ENCODE measurements at regions not wholly inside any gene's neighbourhood (a gene's known extent, or its start where the extent isn't known, plus 50 kb on each side); places are given as distances from the start of the nearest gene placed in this dataset.

GRCh38 chr13:111007209-111007608, 92.3 kb upstream of the ANKRD10 start:
- Histone ChIP-seq H3K27ac (ENCODE audit: low read depth in 1 of 2, low read length in 1 of 2) (peak overlapping the region; percentile 60 to 81), H3K9ac (ENCODE audit: insufficient read depth in 1 of 2, low read length in 2 of 2) (no peak overlapping the region)
- no peak for TF ChIP-seq CTCF (IDR thresholded peaks at IDR 0.05; ENCODE audit: control extremely low read depth, extremely low read depth)

GRCh38 chr13:111006506-111007031, 91.7 kb upstream of the ANKRD10 start:
- Histone ChIP-seq H3K4me1 (ENCODE audit: control insufficient read depth in 5 of 5, insufficient read depth in 5 of 5, low read length in 5 of 5) (peaks cover 0 to 27% (median 12%) of the 10 kb centered on the region in 5 donors), H3K36me3 (ENCODE audit: control insufficient read depth in 4 of 4, insufficient read depth in 4 of 4, low read length in 4 of 4) (no peaks in the 10 kb centered on the region), H3K9ac (ENCODE audit: insufficient read depth in 1 of 2, low read length in 2 of 2) (no peak overlapping the region), H3K9me3 (ENCODE audit: control insufficient read depth in 4 of 4, insufficient read depth in 3 of 4, low read length in 3 of 4) (peaks cover 0 to 2% (median 0%) of the 10 kb centered on the region in 4 donors), H3K27me3 (ENCODE audit: control insufficient read depth in 3 of 3, insufficient read depth in 3 of 3, low read length in 2 of 3) (no peaks in the 10 kb centered on the region), H3K4me3 (no peak overlapping the region), H3K27ac (ENCODE audit: low read depth in 1 of 2, low read length in 1 of 2) (peak overlapping the region; percentile 81 to 83)
- peak; percentile 85 to 95 (median 93) for DNase-seq
- no peak for TF ChIP-seq CTCF (IDR thresholded peaks at IDR 0.05; ENCODE audit: control extremely low read depth, extremely low read depth)
- 33 to 66% methylated on average over 13 of the region's 13 CpGs for WGBS, 2 donors
- peak; percentile 81 for ATAC-seq (ENCODE audit: insufficient read depth, low FRiP score)

More at GRCh38 chr13:111007209-111007608, 92.3 kb upstream of the ANKRD10 start:
- Histone ChIP-seq H3K4me1 (ENCODE audit: control insufficient read depth in 5 of 5, insufficient read depth in 5 of 5, low read length in 5 of 5) (peaks cover 0 to 27% (median 12%) of the 10 kb centered on the region in 5 donors), H3K9me3 (ENCODE audit: control insufficient read depth in 4 of 4, insufficient read depth in 3 of 4, low read length in 3 of 4) (peaks cover 0 to 2% (median 0%) of the 10 kb centered on the region in 4 donors), H3K27me3 (ENCODE audit: control insufficient read depth in 3 of 3, insufficient read depth in 3 of 3, low read length in 2 of 3) (no peaks in the 10 kb centered on the region), H3K4me3 (no peak overlapping the region), H3K36me3 (ENCODE audit: control insufficient read depth in 4 of 4, insufficient read depth in 4 of 4, low read length in 4 of 4) (no peaks in the 10 kb centered on the region)
- DNase-seq (no peak), ATAC-seq (ENCODE audit: insufficient read depth, low FRiP score) (no peak)
- WGBS, 2 donors = 32 to 36% methylated on average over 3 of the region's 3 CpGs

- 48 to 72% methylated on average over 16 of the region's 16 CpGs for WGBS, 2 donors
- TF ChIP-seq CTCF (IDR thresholded peaks at IDR 0.05; ENCODE audit: control extremely low read depth, extremely low read depth) = no peak
These were observed 91.1 kb upstream of the ANKRD10 start for GRCh38 chr13:111005808-111006505.

More at GRCh38 chr13:111005808-111006505, 91.1 kb upstream of the ANKRD10 start:
- Histone ChIP-seq H3K9ac (ENCODE audit: insufficient read depth in 1 of 2, low read length in 2 of 2) (no peak overlapping the region), H3K27me3 (ENCODE audit: control insufficient read depth in 3 of 3, insufficient read depth in 3 of 3, low read length in 2 of 3) (no peaks in the 10 kb centered on the region), H3K4me1 (ENCODE audit: control insufficient read depth in 5 of 5, insufficient read depth in 5 of 5, low read length in 5 of 5) (peaks cover 0 to 27% (median 12%) of the 10 kb centered on the region in 5 donors), H3K9me3 (ENCODE audit: control insufficient read depth in 4 of 4, insufficient read depth in 3 of 4, low read length in 3 of 4) (peaks cover 0 to 2% (median 0%) of the 10 kb centered on the region in 4 donors), H3K4me3 (no peak overlapping the region), H3K27ac (ENCODE audit: low read depth in 1 of 2, low read length in 1 of 2) (peak overlapping the region; percentile 81 to 85), H3K36me3 (ENCODE audit: control insufficient read depth in 4 of 4, insufficient read depth in 4 of 4, low read length in 4 of 4) (no peaks in the 10 kb centered on the region)
- peak; percentile 77 to 86 (median 79) for DNase-seq
- peak; percentile 51 for ATAC-seq (ENCODE audit: insufficient read depth, low FRiP score)

Measured in lung (tissue), 11 donors.